ENCODE measurements at regions not wholly inside any gene's neighbourhood (a gene's known extent, or its start where the extent isn't known, plus 50 kb on each side); places are given as distances from the start of the nearest gene placed in this dataset.

GRCh38 chr2:149894226-149894625 lies 306.7 kb upstream of the MMADHC start (continued):
- TF ChIP-seq CREB1 (IDR thresholded peaks at IDR 0.05) (no peak), CREB1 (CRISPR knock-in tag; IDR thresholded peaks at IDR 0.05) (no peak)

GRCh38 chr2:149892563-149892962 lies 305.0 kb upstream of the MMADHC start:
- no peak for FAIRE-seq
- Histone ChIP-seq H3K4me3 (no peak overlapping the region), H3K27ac (ENCODE audit: extremely low read depth, low read depth, low read length) (no peak overlapping the region), H3K9ac (ENCODE audit: insufficient read depth in 1 of 2, low read depth in 2 of 2, low read length in 2 of 2) (no peak overlapping the region), H3K9me1 (ENCODE audit: control insufficient read depth, insufficient read depth, low read length) (no peaks in the 10 kb centered on the region), H3K4me2 (ENCODE audit: insufficient read depth, low read length) (no peak overlapping the region), H4K20me1 (replicated peaks; ENCODE audit: control insufficient read depth, insufficient read depth, low read length) (no peaks in the 10 kb centered on the region), H3K79me2 (ENCODE audit: control insufficient read depth, insufficient read depth, low read length) (no peaks in the 10 kb centered on the region), H3K4me1 (replicated peaks in 1 of 2; ENCODE audit: control insufficient read depth in 2 of 2, insufficient read depth in 2 of 2, low read length in 2 of 2) (no peaks in the 10 kb centered on the region), H2AFZ (ENCODE audit: low read depth, low read length) (no peak overlapping the region), H3K36me3 (ENCODE audit: control insufficient read depth, insufficient read depth, low read length) (no peaks in the 10 kb centered on the region), H3K27me3 (ENCODE audit: control insufficient read depth in 2 of 2, insufficient read depth in 2 of 2, low read length in 2 of 2) (no peaks in the 10 kb centered on the region), H3K9me3 (replicated peaks; ENCODE audit: control insufficient read depth, insufficient read depth, low read depth, low read length) (no peaks in the 10 kb centered on the region)
- no peak for TF ChIP-seq ARID2 (IDR thresholded peaks at IDR 0.05)
- CTCF ChIA-PET (ENCODE audit: low intra/inter-chr PET ratio), result no interaction called here
- in situ Hi-C loops (cut with MboI), result no loop called here
- no TSS peak for BruUV-seq (replicated peaks)
- POLR2A ChIA-PET, result no interaction called here
- no peak for DNase-seq (ENCODE audit: extremely low read depth in 1 of 4, low spot score in 3 of 4)
- ATAC-seq, result no peak
- 0% methylated on average over 1 of the region's 1 CpG for WGBS (ENCODE audit: insufficient coverage, low coverage, missing lambda C conversion rate)
- intact Hi-C loops (cut with micrococcal nuclease), result no loop called here

- Histone ChIP-seq H3K9ac (ENCODE audit: insufficient read depth in 1 of 2, low read depth in 2 of 2, low read length in 2 of 2) (no peak overlapping the region), H3K36me3 (ENCODE audit: control insufficient read depth, insufficient read depth, low read length) (no peaks in the 10 kb centered on the region), H4K20me1 (replicated peaks; ENCODE audit: control insufficient read depth, insufficient read depth, low read length) (no peaks in the 10 kb centered on the region), H3K9me1 (ENCODE audit: control insufficient read depth, insufficient read depth, low read length) (no peaks in the 10 kb centered on the region), H3K79me2 (ENCODE audit: control insufficient read depth, insufficient read depth, low read length) (no peaks in the 10 kb centered on the region), H3K9me3 (replicated peaks; ENCODE audit: control insufficient read depth, insufficient read depth, low read depth, low read length) (no peaks in the 10 kb centered on the region; the same call in 1 of the 2 replicates), H3K4me2 (ENCODE audit: insufficient read depth, low read length) (no peak overlapping the region), H2AFZ (ENCODE audit: low read depth, low read length) (no peak overlapping the region), H3K27ac (ENCODE audit: extremely low read depth, low read depth, low read length) (no peak overlapping the region), H3K4me1 (replicated peaks in 1 of 2; ENCODE audit: control insufficient read depth in 2 of 2, insufficient read depth in 2 of 2, low read length in 2 of 2) (no peaks in the 10 kb centered on the region), H3K27me3 (ENCODE audit: control insufficient read depth in 2 of 2, insufficient read depth in 2 of 2, low read length in 2 of 2) (no peaks in the 10 kb centered on the region), H3K4me3 (no peak overlapping the region)
- POLR2A ChIA-PET, result no interaction called here
- ATAC-seq (no peak), FAIRE-seq (no peak), DNase-seq (ENCODE audit: extremely low read depth in 1 of 4, low spot score in 3 of 4) (no peak)
- BruUV-seq (replicated peaks), result no TSS peak
- CTCF ChIA-PET (ENCODE audit: low intra/inter-chr PET ratio), result no interaction called here
- 0% methylated on average over 2 of the region's 2 CpGs for WGBS (ENCODE audit: insufficient coverage, low coverage, missing lambda C conversion rate)
- intact Hi-C loops (cut with micrococcal nuclease), result no loop called here
- in situ Hi-C loops (cut with MboI), result no loop called here
- TF ChIP-seq TFAM (CRISPR knock-in tag; conservative IDR thresholded peaks at IDR 0.05) (no peak), ZBTB2 (IDR thresholded peaks at IDR 0.05) (no peak), CBX5 (IDR thresholded peaks at IDR 0.05; ENCODE audit: borderline replicate concordance, low read depth) (no peak), POLR2H (tag; IDR thresholded peaks at IDR 0.05; ENCODE audit: low read depth) (no peak), ZBTB7A (IDR thresholded peaks at IDR 0.05; ENCODE audit: borderline replicate concordance, control insufficient read depth, low read depth, low read length) (no peak), BRF2 (IDR thresholded peaks at IDR 0.05; ENCODE audit: borderline replicate concordance, insufficient read depth, insufficient read length) (no peak), GTF3C2 (IDR thresholded peaks at IDR 0.05; ENCODE audit: borderline replicate concordance, extremely low read depth, insufficient read length) (no peak)
These were observed 298.4 kb upstream of the MMADHC start for GRCh38 chr2:149885946-149886345.

All from K562 (cell line).